A673 (cell line): ENCODE measurements at regions not wholly inside any gene's neighbourhood (a gene's known extent, or its start where the extent isn't known, plus 50 kb on each side); places are given as distances from the start of the nearest gene placed in this dataset.

Source experiments
- BruUV-seq: library from RNA; stranded (reverse); fragments of 400-500 nt; replicated peaks from 2 replicates; lab custom pipeline; 2021; lab: Mats Ljungman, UMichigan
- CTCF ChIA-PET: fragments of 300-600 bp; sonication (Branson Sonifier 250); formaldehyde crosslinking; loops from one replicate; lab custom pipeline; 2022; ENCODE audit warnings: antibody characterized with exemption; lab: Charles Lee
- POLR2A ChIA-PET: fragments of 300-600 bp; sonication (Branson Sonifier 250); formaldehyde crosslinking; loops from one replicate; lab custom pipeline; 2022; ENCODE audit warnings: antibody characterized with exemption; ENCODE audit not compliant: low non-redundant PET; lab: Charles Lee
- DNase-seq: peaks from one replicate; pipeline ENCODE4 v3.0.0-alpha.2; 2015; ENCODE audit warnings: low spot score
- H3K27ac ChIP-seq: fragments of 200-600 bp; sonication (generic); 2 replicates; pipeline ENCODE4 v1.5.1; 2016; ENCODE audit warnings: mixed run types, low read depth, mild to moderate bottlenecking, mixed read lengths, antibody characterized with exemption, low read length; ENCODE audit not compliant: poor library complexity, severe bottlenecking
- H3K27me3 ChIP-seq: fragments of 200-600 bp; sonication (generic); replicated peaks from 2 replicates; pipeline ENCODE4 v1.6.1; 2017; ENCODE audit warnings: mixed run types, low read depth, mild to moderate bottlenecking, mixed read lengths, antibody characterized with exemption, low read length; ENCODE audit not compliant: insufficient read depth, poor library complexity
- H3K36me3 ChIP-seq: fragments of 200-600 bp; sonication (generic); 2 replicates; pipeline ENCODE4 v1.6.1; 2016; ENCODE audit warnings: mixed run types, mild to moderate bottlenecking, mixed read lengths, antibody characterized with exemption, low read length; ENCODE audit not compliant: insufficient read depth, poor library complexity, severe bottlenecking
- H3K4me1 ChIP-seq: fragments of 200-600 bp; sonication (generic); 2 replicates; pipeline ENCODE4 v1.6.1; 2017; ENCODE audit warnings: mixed run types, mild to moderate bottlenecking, mixed read lengths, antibody characterized with exemption, low read length; ENCODE audit not compliant: insufficient read depth, poor library complexity, severe bottlenecking
- H3K4me3 ChIP-seq: fragments of 200-600 bp; sonication (generic); 2 replicates; pipeline ENCODE4 v1.5.1; 2016; ENCODE audit warnings: low read depth, mixed run types, mild to moderate bottlenecking, mixed read lengths, low read length; ENCODE audit not compliant: poor library complexity, severe bottlenecking
- H3K9me3 ChIP-seq: fragments of 200-600 bp; sonication (generic); 2 replicates; pipeline ENCODE4 v1.6.1; 2016; ENCODE audit warnings: mixed run types, low read depth, mild to moderate bottlenecking, mixed read lengths, antibody characterized with exemption, low read length; ENCODE audit not compliant: poor library complexity, severe bottlenecking
- EZH2 ChIP-seq: fragments of 200-600 bp; sonication (generic); IDR thresholded peaks from 2 replicates; pipeline ENCODE4 v1.6.1; 2017; ENCODE audit warnings: borderline replicate concordance, low read depth, mild to moderate bottlenecking, mixed read lengths, antibody characterized with exemption, low read length; ENCODE audit not compliant: poor library complexity, severe bottlenecking
- intact Hi-C: fragments of 100-400 bp; cut with micrococcal nuclease; formaldehyde crosslinking; loops from one replicate; pipeline ENCODE4 v1.10.0; 2022; ENCODE audit not compliant: unreplicated experiment
- TF ChIP-seq, protein P1 (sequence below): fragments of 300-800, 200-600 bp; sonication (generic); conservative IDR thresholded peaks from 2 replicates; pipeline ENCODE4 v1.5.1; 2017; ENCODE audit warnings: low read depth, mild to moderate bottlenecking, antibody characterized with exemption, low read length, moderate library complexity, mixed read lengths

DNA sequence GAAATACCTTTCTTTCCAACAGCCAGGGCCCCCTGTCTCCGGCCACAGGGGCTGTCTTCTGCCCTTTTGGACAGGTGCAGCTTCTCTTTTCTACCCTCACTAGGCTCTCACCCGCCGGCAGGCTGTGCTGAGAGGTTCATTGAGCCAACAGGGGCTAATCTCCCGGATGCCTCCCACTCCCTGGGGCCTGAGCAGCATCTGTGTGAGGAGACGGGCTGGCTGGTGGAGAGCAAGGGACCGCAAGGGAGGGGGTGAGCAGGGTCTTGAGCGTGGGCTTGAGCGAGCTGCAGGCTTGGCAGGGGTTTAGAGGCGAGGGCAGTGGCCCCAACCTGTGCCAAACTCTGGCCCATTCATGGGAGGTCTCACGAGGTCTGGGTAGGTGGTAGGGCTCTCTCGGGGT, 56.5 kb upstream of the CST7 start:
- H3K36me3 ChIP-seq: no peaks in the 10 kb centered on the region
- ChIA-PET CTCF (no interaction called here), POLR2A (no interaction called here)
- intact Hi-C loops: no loop called here
- no peaks in the 10 kb centered on the region for H3K9me3 ChIP-seq
- DNase-seq: no peak
- no TSS peak for BruUV-seq
- H3K27me3 ChIP-seq: no peaks in the 10 kb centered on the region
- H3K4me1 ChIP-seq: no peaks in the 10 kb centered on the region
- TF ChIP-seq EZH2: no peak
- TF ChIP-seq, protein P1, sequence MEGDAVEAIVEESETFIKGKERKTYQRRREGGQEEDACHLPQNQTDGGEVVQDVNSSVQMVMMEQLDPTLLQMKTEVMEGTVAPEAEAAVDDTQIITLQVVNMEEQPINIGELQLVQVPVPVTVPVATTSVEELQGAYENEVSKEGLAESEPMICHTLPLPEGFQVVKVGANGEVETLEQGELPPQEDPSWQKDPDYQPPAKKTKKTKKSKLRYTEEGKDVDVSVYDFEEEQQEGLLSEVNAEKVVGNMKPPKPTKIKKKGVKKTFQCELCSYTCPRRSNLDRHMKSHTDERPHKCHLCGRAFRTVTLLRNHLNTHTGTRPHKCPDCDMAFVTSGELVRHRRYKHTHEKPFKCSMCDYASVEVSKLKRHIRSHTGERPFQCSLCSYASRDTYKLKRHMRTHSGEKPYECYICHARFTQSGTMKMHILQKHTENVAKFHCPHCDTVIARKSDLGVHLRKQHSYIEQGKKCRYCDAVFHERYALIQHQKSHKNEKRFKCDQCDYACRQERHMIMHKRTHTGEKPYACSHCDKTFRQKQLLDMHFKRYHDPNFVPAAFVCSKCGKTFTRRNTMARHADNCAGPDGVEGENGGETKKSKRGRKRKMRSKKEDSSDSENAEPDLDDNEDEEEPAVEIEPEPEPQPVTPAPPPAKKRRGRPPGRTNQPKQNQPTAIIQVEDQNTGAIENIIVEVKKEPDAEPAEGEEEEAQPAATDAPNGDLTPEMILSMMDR: no peak
- no peak overlapping the region for H3K4me3 ChIP-seq
- H3K27ac ChIP-seq: no peak overlapping the region

DNA sequence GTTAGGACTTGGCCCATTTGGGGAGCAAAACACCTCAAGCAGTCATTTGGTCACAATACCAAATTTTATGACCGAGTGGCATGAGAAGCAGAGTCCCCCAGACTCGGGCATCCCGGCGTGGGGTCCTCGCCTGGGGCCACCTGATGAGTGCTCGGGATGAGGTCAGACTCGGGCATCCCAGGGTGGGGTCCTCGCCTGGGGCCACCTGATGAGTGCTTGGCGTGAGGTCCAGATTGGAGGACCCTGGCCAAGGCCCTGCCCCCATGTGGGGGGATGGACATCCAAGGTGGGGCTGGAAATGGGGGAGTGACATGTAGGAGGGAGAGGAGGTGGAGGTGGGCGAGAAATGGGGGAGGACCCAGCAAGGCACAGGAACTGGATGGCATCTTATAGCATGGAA, 56.1 kb upstream of the CST7 start:
- intact Hi-C loops: no loop called here
- ChIA-PET CTCF (no interaction called here), POLR2A (no interaction called here)
- H3K27me3 ChIP-seq: no peaks in the 10 kb centered on the region
- H3K36me3 ChIP-seq: no peaks in the 10 kb centered on the region
- H3K4me3 ChIP-seq: no peak overlapping the region
- BruUV-seq: no TSS peak
- H3K9me3 ChIP-seq: no peaks in the 10 kb centered on the region
- DNase-seq: no peak
- H3K27ac ChIP-seq: no peak overlapping the region
- TF ChIP-seq EZH2: no peak
- TF ChIP-seq, protein P1: no peak
- no peaks in the 10 kb centered on the region for H3K4me1 ChIP-seq

DNA sequence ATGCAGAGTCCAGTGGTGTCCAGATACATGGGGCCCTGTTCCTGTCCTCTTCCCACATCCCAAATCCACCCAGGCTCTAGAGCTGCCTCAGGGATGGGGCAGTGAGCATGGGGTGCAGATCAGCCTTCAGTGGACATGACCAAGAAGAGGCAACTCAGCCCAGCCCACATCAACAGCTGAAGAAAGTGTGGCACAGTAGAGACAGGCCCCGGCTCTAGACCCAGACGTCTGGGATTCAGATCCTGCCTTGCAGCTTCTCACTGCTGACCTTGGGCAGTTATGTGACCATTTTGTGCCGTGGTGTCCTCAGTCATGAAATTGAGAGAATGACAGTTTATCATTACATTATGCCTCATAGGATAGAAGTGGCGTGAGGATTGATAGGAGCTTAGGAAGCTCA, 54.6 kb upstream of the CST7 start:
- no peaks in the 10 kb centered on the region for H3K36me3 ChIP-seq
- POLR2A ChIA-PET: no interaction called here
- no peaks in the 10 kb centered on the region for H3K9me3 ChIP-seq
- H3K27me3 ChIP-seq: no peaks in the 10 kb centered on the region
- no TSS peak for BruUV-seq
- no peaks in the 10 kb centered on the region for H3K4me1 ChIP-seq
- CTCF ChIA-PET: no interaction called here
- DNase-seq: no peak
- intact Hi-C loops: no loop called here
- no peak overlapping the region for H3K27ac ChIP-seq
- TF ChIP-seq EZH2: no peak
- TF ChIP-seq, protein P1: no peak
- H3K4me3 ChIP-seq: no peak overlapping the region
